H9 (cell line): ENCODE measurements at regions not wholly inside any gene's neighbourhood (a gene's known extent, or its start where the extent isn't known, plus 50 kb on each side); places are given as distances from the start of the nearest gene placed in this dataset.

Source experiments
- DNase-seq: peaks from one replicate; pipeline ENCODE4 v3.0.0-alpha.2; 2017
- H2AFZ ChIP-seq: one replicate; pipeline ENCODE4 v1.6.1; 2013; ENCODE audit warnings: mild to moderate bottlenecking, low read length, control low read depth, moderate library complexity
- H2AK5ac ChIP-seq: 2 replicates; pipeline ENCODE4 v1.6.1; 2013; ENCODE audit warnings: low read length, control low read depth, mixed read lengths; ENCODE audit not compliant: insufficient read length
- H2BK120ac ChIP-seq: one replicate; pipeline ENCODE4 v1.6.1; 2013; ENCODE audit warnings: low read depth, mild to moderate bottlenecking, low read length, control low read depth, inconsistent platforms; ENCODE audit not compliant: poor library complexity, severe bottlenecking
- H2BK12ac ChIP-seq: 2 replicates; pipeline ENCODE4 v1.6.1; 2013; ENCODE audit warnings: low read length, control low read depth, mixed read lengths, low read depth; ENCODE audit not compliant: insufficient read length
- H2BK15ac ChIP-seq: 2 replicates; pipeline ENCODE4 v1.6.1; 2013; ENCODE audit warnings: low read depth, low read length, control low read depth
- H2BK20ac ChIP-seq: one replicate; pipeline ENCODE4 v1.6.1; 2013; ENCODE audit warnings: low read depth, mild to moderate bottlenecking, low read length, control low read depth, inconsistent platforms; ENCODE audit not compliant: poor library complexity, severe bottlenecking
- H2BK5ac ChIP-seq: 2 replicates; pipeline ENCODE4 v1.6.1; 2013; ENCODE audit warnings: low read length, control low read depth, mixed read lengths; ENCODE audit not compliant: insufficient read length
- H3K14ac ChIP-seq: 2 replicates; pipeline ENCODE4 v1.6.1; 2013; ENCODE audit warnings: low read length, control low read depth; ENCODE audit not compliant: insufficient read depth
- H3K18ac ChIP-seq: 2 replicates; pipeline ENCODE4 v1.6.1; 2013; ENCODE audit warnings: low read depth, mild to moderate bottlenecking, mixed read lengths, low read length, control low read depth; ENCODE audit not compliant: insufficient read length
- H3K23ac ChIP-seq: 2 replicates; pipeline ENCODE4 v1.6.1; 2013; ENCODE audit warnings: low read length, control low read depth, mixed read lengths, low read depth; ENCODE audit not compliant: insufficient read length
- H3K23me2 ChIP-seq: 2 replicates; pipeline ENCODE4 v1.6.1; 2013; ENCODE audit warnings: low read depth, mild to moderate bottlenecking, mixed read lengths, low read length, control low read depth; ENCODE audit not compliant: insufficient read length, poor library complexity, severe bottlenecking
- H3K27ac ChIP-seq: 2 replicates; pipeline ENCODE4 v1.5.1; 2013; ENCODE audit warnings: low read length, control low read depth, mixed read lengths, low read depth; ENCODE audit not compliant: insufficient read length
- H3K27me3 ChIP-seq: 2 replicates; pipeline ENCODE4 v1.6.1; 2013; ENCODE audit warnings: low read length, control low read depth, inconsistent platforms; ENCODE audit not compliant: insufficient read depth
- H3K4ac ChIP-seq: 2 replicates; pipeline ENCODE4 v1.6.1; 2013; ENCODE audit warnings: low read depth, mild to moderate bottlenecking, control low read depth, inconsistent platforms, low read length, moderate library complexity
- H3K4me1 ChIP-seq: 2 replicates; pipeline ENCODE4 v1.6.1; 2013; ENCODE audit warnings: low read length, control low read depth, inconsistent platforms; ENCODE audit not compliant: insufficient read depth
- H3K4me2 ChIP-seq: 2 replicates; pipeline ENCODE4 v1.6.1; 2013; ENCODE audit warnings: low read length, control low read depth, mixed read lengths; ENCODE audit not compliant: insufficient read length, insufficient read depth
- H3K56ac ChIP-seq: 2 replicates; pipeline ENCODE4 v1.6.1; 2013; ENCODE audit warnings: low read depth, mild to moderate bottlenecking, mixed read lengths, low read length, control low read depth; ENCODE audit not compliant: insufficient read length
- H3K79me1 ChIP-seq: 2 replicates; pipeline ENCODE4 v1.6.1; 2013; ENCODE audit warnings: low read depth, mild to moderate bottlenecking, moderate library complexity, low read length, control low read depth, inconsistent platforms; ENCODE audit not compliant: insufficient read depth, poor library complexity, severe bottlenecking
- H3K79me2 ChIP-seq: 2 replicates; pipeline ENCODE4 v1.6.1; 2013; ENCODE audit warnings: low read length, control low read depth, inconsistent platforms; ENCODE audit not compliant: insufficient read depth
- H3K9ac ChIP-seq: 2 replicates; pipeline ENCODE4 v1.6.1; 2013; ENCODE audit warnings: low read length, control low read depth, mixed read lengths; ENCODE audit not compliant: insufficient read length; ENCODE audit errors: extremely low read depth
- H3K9me3 ChIP-seq: one replicate; pipeline ENCODE4 v1.6.1; 2013; ENCODE audit warnings: low read depth, low read length, inconsistent platforms; ENCODE audit not compliant: control insufficient read depth
- H3T11ph ChIP-seq: one replicate; pipeline ENCODE4 v1.6.1; 2013; ENCODE audit warnings: mild to moderate bottlenecking, low read length, control low read depth, inconsistent platforms
- H4K20me1 ChIP-seq: one replicate; pipeline ENCODE4 v1.6.1; 2013; ENCODE audit not compliant: control insufficient read depth, insufficient read length, insufficient read depth
- H4K5ac ChIP-seq: 2 replicates; pipeline ENCODE4 v1.6.1; 2013; ENCODE audit warnings: low read depth, mild to moderate bottlenecking, mixed read lengths, low read length, control low read depth; ENCODE audit not compliant: insufficient read length
- H4K8ac ChIP-seq: replicated peaks from 2 replicates; pipeline ENCODE4 v1.6.1; 2013; ENCODE audit warnings: low read length, control low read depth, mixed read lengths, low read depth; ENCODE audit not compliant: insufficient read length
- H4K91ac ChIP-seq: 2 replicates; pipeline ENCODE4 v1.6.1; 2013; ENCODE audit warnings: low read depth, mild to moderate bottlenecking, moderate library complexity, mixed read lengths, low read length, control low read depth; ENCODE audit not compliant: insufficient read length
- H3K27ac Mint-ChIP-seq, 3 experiments: 2 replicates in 2 of 3; 3 replicates in 1 of 3; pipeline ENCODE4 v1.8.0; 2020 to 2021; ENCODE audit warnings: mixed read lengths in 3 of 3, mild to moderate bottlenecking in 1 of 3, moderate library complexity in 1 of 3
- H3K27me3 Mint-ChIP-seq: 2 replicates; pipeline ENCODE4 v1.8.0; 2021; ENCODE audit warnings: low read depth, mild to moderate bottlenecking, moderate library complexity, mixed read lengths
- H3K36me3 Mint-ChIP-seq, 3 experiments: 2 replicates in 2 of 3; 3 replicates in 1 of 3; pipeline ENCODE4 v1.8.0; 2020 to 2021; ENCODE audit warnings: low read depth in 3 of 3, mixed read lengths in 3 of 3; ENCODE audit not compliant: insufficient read depth in 1 of 3
- H3K4me1 Mint-ChIP-seq, 2 experiments: 2 replicates each; pipeline ENCODE4 v1.8.0; 2020; ENCODE audit warnings: mixed read lengths in 2 of 2
- H3K4me3 Mint-ChIP-seq, 2 experiments: 2 replicates in 1 of 2; 3 replicates in 1 of 2; pipeline ENCODE4 v1.8.0; 2020 to 2021; ENCODE audit warnings: mild to moderate bottlenecking in 2 of 2, mixed read lengths in 2 of 2, moderate library complexity in 1 of 2
- H3K9me3 Mint-ChIP-seq, 2 experiments: 2 replicates in 1 of 2; 3 replicates in 1 of 2; pipeline ENCODE4 v1.8.0; 2020; ENCODE audit warnings: mild to moderate bottlenecking in 2 of 2, mixed read lengths in 2 of 2, moderate library complexity in 1 of 2
- WGBS: extraction: QIAGEN DNeasy Blood & Tissue Kit; methylation state at CpG from one replicate; pipeline ENCODE4 v1.1.7; 2013; ENCODE audit warnings: missing lambda C conversion rate, low lambda C conversion rate, mixed read lengths; ENCODE audit not compliant: insufficient read length; ENCODE audit errors: extremely low coverage; 5-methylcytosine and 5-hydroxymethylcytosine counted together
- TF ChIP-seq, protein P1 (sequence below): fragments of 200-600 bp; sonication (generic); conservative IDR thresholded peaks from 3 replicates; pipeline ENCODE4 v1.8.0; 2021; ENCODE audit warnings: antibody characterized with exemption, mild to moderate bottlenecking

- H3K27me3 Mint-ChIP-seq = no peaks in the 10 kb centered on the region
- H2AK5ac ChIP-seq = no peak overlapping the region
- DNase-seq = no peak
- H4K8ac ChIP-seq = no peak overlapping the region
- TF ChIP-seq, protein P1, sequence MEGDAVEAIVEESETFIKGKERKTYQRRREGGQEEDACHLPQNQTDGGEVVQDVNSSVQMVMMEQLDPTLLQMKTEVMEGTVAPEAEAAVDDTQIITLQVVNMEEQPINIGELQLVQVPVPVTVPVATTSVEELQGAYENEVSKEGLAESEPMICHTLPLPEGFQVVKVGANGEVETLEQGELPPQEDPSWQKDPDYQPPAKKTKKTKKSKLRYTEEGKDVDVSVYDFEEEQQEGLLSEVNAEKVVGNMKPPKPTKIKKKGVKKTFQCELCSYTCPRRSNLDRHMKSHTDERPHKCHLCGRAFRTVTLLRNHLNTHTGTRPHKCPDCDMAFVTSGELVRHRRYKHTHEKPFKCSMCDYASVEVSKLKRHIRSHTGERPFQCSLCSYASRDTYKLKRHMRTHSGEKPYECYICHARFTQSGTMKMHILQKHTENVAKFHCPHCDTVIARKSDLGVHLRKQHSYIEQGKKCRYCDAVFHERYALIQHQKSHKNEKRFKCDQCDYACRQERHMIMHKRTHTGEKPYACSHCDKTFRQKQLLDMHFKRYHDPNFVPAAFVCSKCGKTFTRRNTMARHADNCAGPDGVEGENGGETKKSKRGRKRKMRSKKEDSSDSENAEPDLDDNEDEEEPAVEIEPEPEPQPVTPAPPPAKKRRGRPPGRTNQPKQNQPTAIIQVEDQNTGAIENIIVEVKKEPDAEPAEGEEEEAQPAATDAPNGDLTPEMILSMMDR = no peak
- no CpG with 5 or more reads among the region's 5 CpGs for WGBS
- H3K4me1 Mint-ChIP-seq = peaks cover 0 to 3% of the 10 kb centered on the region in 2 experiments; a peak in 1 of 4 replicates
- no peak overlapping the region for H3K23ac ChIP-seq
- H3K36me3 Mint-ChIP-seq = no peaks in the 10 kb centered on the region
- no peak overlapping the region for H3K4me3 Mint-ChIP-seq
- no peak overlapping the region for H3K56ac ChIP-seq
- H2AFZ ChIP-seq = no peak overlapping the region
- no peaks in the 10 kb centered on the region for H3K23me2 ChIP-seq
- H3K79me1 ChIP-seq = no peaks in the 10 kb centered on the region
- H3K27ac ChIP-seq = no peak overlapping the region
- H3K9me3 Mint-ChIP-seq = peaks cover 0 to 9% of the 10 kb centered on the region in 2 experiments; a peak in 2 of 5 replicates
- H3K14ac ChIP-seq = no peak overlapping the region
- no peak overlapping the region for H3K4me2 ChIP-seq
- no peaks in the 10 kb centered on the region for H3K27me3 ChIP-seq
- no peak overlapping the region for H2BK12ac ChIP-seq
- H4K20me1 ChIP-seq = no peaks in the 10 kb centered on the region
- no peaks in the 10 kb centered on the region for H3K9me3 ChIP-seq
- H4K91ac ChIP-seq = no peak overlapping the region
- no peak overlapping the region for H3K18ac ChIP-seq
- no peak overlapping the region for H3T11ph ChIP-seq
- H2BK15ac ChIP-seq = no peak overlapping the region
- no peak overlapping the region for H2BK120ac ChIP-seq
- H3K27ac Mint-ChIP-seq = no peak overlapping the region
- H4K5ac ChIP-seq = no peak overlapping the region
- H3K9ac ChIP-seq = no peak overlapping the region
- no peaks in the 10 kb centered on the region for H3K79me2 ChIP-seq
- H3K4ac ChIP-seq = no peak overlapping the region
- H3K4me1 ChIP-seq = no peaks in the 10 kb centered on the region
- H2BK20ac ChIP-seq = no peak overlapping the region
- no peak overlapping the region for H2BK5ac ChIP-seq
These were observed 432.7 kb upstream of the AADAT start for GRCh38 chr4:170522427-170522970.
